Keratinocyte (primary cell): ENCODE measurements at regions not wholly inside any gene's neighbourhood (a gene's known extent, or its start where the extent isn't known, plus 50 kb on each side); places are given as distances from the start of the nearest gene placed in this dataset.

ENCODE experiments used
- DNase-seq: peaks from one replicate; pipeline ENCODE4 v3.0.0-alpha.2; 2011; ENCODE audit warnings: low read depth, missing footprints, low spot score
- FAIRE-seq: peaks from 2 replicates; lab custom pipeline; 2011; peaks lifted over from hg19 to GRCh38; lab: Jason Lieb, UNC
- H2AFZ ChIP-seq: 2 replicates; pipeline ENCODE4 v1.6.0; 2012; ENCODE audit warnings: low read length, control low read depth, inconsistent platforms; ENCODE audit not compliant: control insufficient read depth
- H3K27ac ChIP-seq: 2 replicates; pipeline ENCODE4 v1.5.1; 2011; ENCODE audit warnings: low read length; ENCODE audit not compliant: control insufficient read depth, insufficient read depth
- H3K27me3 ChIP-seq: 3 replicates; pipeline ENCODE4 v1.6.0; 2011; ENCODE audit warnings: low read length; ENCODE audit not compliant: control insufficient read depth, insufficient read depth; ENCODE audit errors: extremely low read depth
- H3K36me3 ChIP-seq, 2 experiments: 2 replicates in 1 of 2; 3 replicates in 1 of 2; pipeline ENCODE4 v1.5.1; 2011; ENCODE audit warnings: low read length in 2 of 2, mild to moderate bottlenecking in 1 of 2; ENCODE audit not compliant: control insufficient read depth in 2 of 2, insufficient read depth in 2 of 2; ENCODE audit errors: extremely low read depth in 1 of 2
- H3K4me1 ChIP-seq: 3 replicates; pipeline ENCODE4 v1.5.1; 2011; ENCODE audit warnings: low read length; ENCODE audit not compliant: control insufficient read depth, insufficient read depth; ENCODE audit errors: extremely low read depth
- H3K4me2 ChIP-seq: 3 replicates; pipeline ENCODE4 v1.6.0; 2011; ENCODE audit warnings: low read depth, low read length; ENCODE audit not compliant: control insufficient read depth, insufficient read depth; ENCODE audit errors: extremely low read depth
- H3K4me3 ChIP-seq, 3 experiments: fragments of 200-600 bp in 1 of 3; sonication (generic) in 1 of 3; 2 replicates in 2 of 3; 3 replicates in 1 of 3; pipeline ENCODE4 v1.5.1; 2011 to 2016; ENCODE audit warnings: low read length in 3 of 3, mild to moderate bottlenecking in 3 of 3, control low read depth in 2 of 3, inconsistent platforms in 1 of 3, low read depth in 1 of 3, mixed read lengths in 1 of 3, mixed run types in 1 of 3, moderate library complexity in 1 of 3; ENCODE audit not compliant: control insufficient read depth in 2 of 3, insufficient read depth in 2 of 3; ENCODE audit errors: extremely low read depth in 1 of 3
- H3K79me2 ChIP-seq: 2 replicates; pipeline ENCODE4 v1.6.0; 2012; ENCODE audit warnings: low read length; ENCODE audit not compliant: control insufficient read depth, insufficient read depth
- H3K9ac ChIP-seq: 3 replicates; pipeline ENCODE4 v1.6.0; 2011; ENCODE audit warnings: low read length; ENCODE audit not compliant: control insufficient read depth, insufficient read depth; ENCODE audit errors: extremely low read depth
- H3K9me1 ChIP-seq: 3 replicates; pipeline ENCODE4 v1.6.0; 2011; ENCODE audit warnings: low read length; ENCODE audit not compliant: control insufficient read depth, insufficient read depth; ENCODE audit errors: extremely low read depth
- H3K9me3 ChIP-seq: 2 replicates; pipeline ENCODE4 v1.5.1; 2012; ENCODE audit warnings: low read depth, low read length; ENCODE audit not compliant: control insufficient read depth
- H4K20me1 ChIP-seq: 3 replicates; pipeline ENCODE4 v1.6.0; 2011; ENCODE audit warnings: low read length; ENCODE audit not compliant: control insufficient read depth, insufficient read depth; ENCODE audit errors: extremely low read depth
- CTCF ChIP-seq, 3 experiments: IDR thresholded peaks in 1 of 3; conservative IDR thresholded peaks in 1 of 3; optimal IDR thresholded peaks in 1 of 3; 2 replicates in 2 of 3; 3 replicates in 1 of 3; pipeline versions ENCODE3 to v1.5.1; 2011; ENCODE audit warnings: low read length in 3 of 3, mild to moderate bottlenecking in 3 of 3, moderate library complexity in 2 of 3, control low read depth in 1 of 3, inconsistent platforms in 1 of 3; ENCODE audit not compliant: insufficient read depth in 2 of 3; ENCODE audit errors: extremely low read depth in 1 of 3
- EZH2 ChIP-seq: IDR thresholded peaks from one replicate; pipeline ENCODE4 v1.6.1; 2012; ENCODE audit warnings: inconsistent platforms, mild to moderate bottlenecking, low read length, moderate library complexity
- dilution Hi-C: fragments of 300-500 bp; cut with MboI; formaldehyde crosslinking; loops from one replicate; pipeline ENCODE4 v1.7.0; 2020; ENCODE audit warnings: low sequenced_read_pairs; ENCODE audit not compliant: extremely low pct_ligation_motif_present

DNA sequence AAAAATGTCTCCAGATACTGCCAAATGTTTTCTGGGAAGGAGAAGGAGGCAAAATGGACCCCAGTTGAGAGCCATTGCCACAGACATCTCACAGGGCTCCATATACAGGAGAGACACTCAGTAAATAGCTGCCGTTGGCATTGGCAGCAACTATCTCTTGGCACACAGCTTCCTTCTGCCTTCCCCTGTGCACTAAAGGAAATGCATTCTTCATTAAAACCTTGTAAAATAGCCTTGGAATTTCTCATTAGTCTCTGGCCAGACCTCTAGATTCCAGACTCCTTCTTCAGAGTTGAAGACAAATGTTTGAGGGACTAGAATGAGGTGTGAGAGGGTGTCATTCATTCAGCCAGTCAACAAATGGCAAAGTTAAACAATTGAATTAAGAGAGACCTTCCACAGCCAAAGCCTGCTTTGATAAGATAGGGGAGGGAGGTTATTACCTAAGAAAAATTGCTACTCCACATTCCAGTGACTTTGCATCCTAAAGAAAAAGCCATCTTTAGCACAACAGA, 223.9 kb upstream of the HS3ST3A1 start:
- TF ChIP-seq EZH2 (no peak), CTCF (optimal IDR thresholded peaks at IDR 0.05 in 1 of 3, IDR thresholded peaks at IDR 0.05 in 1 of 3, conservative IDR thresholded peaks at IDR 0.05 in 1 of 3; ENCODE audit: extremely low read depth in 1 of 3, insufficient read depth in 2 of 3, low read length in 3 of 3) (no peak)
- Histone ChIP-seq H3K4me2 (no peak overlapping the region), H3K4me1 (no peaks in the 10 kb centered on the region), H3K27me3 (no peaks in the 10 kb centered on the region), H3K27ac (no peak overlapping the region), H3K9me1 (no peaks in the 10 kb centered on the region), H3K9ac (no peak overlapping the region), H3K36me3 (no peaks in the 10 kb centered on the region), H3K9me3 (no peaks in the 10 kb centered on the region), H2AFZ (no peak overlapping the region), H3K4me3 (no peak overlapping the region), H3K79me2 (no peaks in the 10 kb centered on the region), H4K20me1 (no peaks in the 10 kb centered on the region)
- DNase-seq (no peak), FAIRE-seq (no peak)
- dilution Hi-C loops = no loop called here

- H3K27me3 ChIP-seq = no peaks in the 10 kb centered on the region
- H3K79me2 ChIP-seq = no peaks in the 10 kb centered on the region
- no peaks in the 10 kb centered on the region for H3K9me3 ChIP-seq
- H3K9me1 ChIP-seq = no peaks in the 10 kb centered on the region
- H3K9ac ChIP-seq = no peak overlapping the region
- DNase-seq = no peak
- no peak overlapping the region for H3K4me2 ChIP-seq
- H2AFZ ChIP-seq = no peak overlapping the region
- no peak overlapping the region for H3K27ac ChIP-seq
- no peak overlapping the region for H3K4me3 ChIP-seq
- no peak for TF ChIP-seq CTCF (optimal IDR thresholded peaks at IDR 0.05 in 1 of 3, IDR thresholded peaks at IDR 0.05 in 1 of 3, conservative IDR thresholded peaks at IDR 0.05 in 1 of 3; ENCODE audit: extremely low read depth in 1 of 3, insufficient read depth in 2 of 3, low read length in 3 of 3)
- no peak for TF ChIP-seq EZH2
- no peaks in the 10 kb centered on the region for H4K20me1 ChIP-seq
- H3K36me3 ChIP-seq = no peaks in the 10 kb centered on the region
- no peaks in the 10 kb centered on the region for H3K4me1 ChIP-seq
- dilution Hi-C loops = no loop called here
- FAIRE-seq = no peak
Measured at GRCh38 chr17:13827118-13827517, 225.4 kb upstream of the HS3ST3A1 start.
